T-helper 2 cell treated with Interferon-gamma antibody and Interleukin-4, amounts not matched to agents 5 μg/mL and 100 μg/mL, for 36 hours (primary cell): ENCODE measurements at regions not wholly inside any gene's neighbourhood (a gene's known extent, or its start where the extent isn't known, plus 50 kb on each side); places are given as distances from the start of the nearest gene placed in this dataset.
"Not testable (repeated sequence)": the region's sequence is repeated elsewhere in the genome, so short reads cannot be mapped to it uniquely, and the experiment has no call there.

Experiments used
- DNase-seq: peaks from one replicate; pipeline ENCODE4 v3.0.0; 2021; ENCODE audit warnings: low spot score
- H3K27ac Mint-ChIP-seq: one replicate; pipeline ENCODE4 v1.8.0; 2021; ENCODE audit warnings: mild to moderate bottlenecking, mixed read lengths
- H3K27me3 Mint-ChIP-seq: one replicate; pipeline ENCODE4 v1.8.0; 2021; ENCODE audit warnings: low read depth, mixed read lengths
- H3K36me3 Mint-ChIP-seq: one replicate; pipeline ENCODE4 v1.8.0; 2021; ENCODE audit warnings: low read depth, mixed read lengths
- H3K4me1 Mint-ChIP-seq: one replicate; pipeline ENCODE4 v1.8.0; 2021; ENCODE audit warnings: low read depth, mixed read lengths
- H3K4me3 Mint-ChIP-seq: one replicate; pipeline ENCODE4 v1.8.0; 2022; ENCODE audit warnings: mild to moderate bottlenecking, moderate library complexity, mixed read lengths
- H3K9me3 Mint-ChIP-seq: one replicate; pipeline ENCODE4 v1.8.0; 2021; ENCODE audit warnings: mixed read lengths

- Mint-ChIP-seq H3K36me3 (no peaks in the 10 kb centered on the region), H3K4me3 (no peak overlapping the region), H3K27me3 (no peaks in the 10 kb centered on the region), H3K27ac (no peak overlapping the region), H3K9me3 (peaks cover 38% of the 10 kb centered on the region), H3K4me1 (no peaks in the 10 kb centered on the region)
- no peak for DNase-seq
Observed at GRCh38 chr17:71188811-71189492, 931.9 kb upstream of the SOX9 start.

- H3K9me3 Mint-ChIP-seq = peaks cover 40% of the 10 kb centered on the region
- no peaks in the 10 kb centered on the region for H3K27me3 Mint-ChIP-seq
- H3K27ac Mint-ChIP-seq = no peak overlapping the region
- no peak for DNase-seq
- H3K36me3 Mint-ChIP-seq = no peaks in the 10 kb centered on the region
- H3K4me3 Mint-ChIP-seq = no peak overlapping the region
- H3K4me1 Mint-ChIP-seq = no peaks in the 10 kb centered on the region
Observed at GRCh38 chr17:71189493-71189831, 931.4 kb upstream of the SOX9 start.

GRCh38 chr17:71192039-71192555 lies 928.7 kb upstream of the SOX9 start:
- Mint-ChIP-seq H3K27me3 (no peaks in the 10 kb centered on the region), H3K36me3 (no peaks in the 10 kb centered on the region), H3K4me3 (no peak overlapping the region), H3K9me3 (peaks cover 33% of the 10 kb centered on the region), H3K4me1 (no peaks in the 10 kb centered on the region), H3K27ac (no peak overlapping the region)
- DNase-seq = no peak

GRCh38 chr17:71192848-71193247 lies 928.0 kb upstream of the SOX9 start:
- Mint-ChIP-seq H3K9me3 (peaks cover 36% of the 10 kb centered on the region), H3K27ac (no peak overlapping the region), H3K4me1 (no peaks in the 10 kb centered on the region), H3K4me3 (no peak overlapping the region), H3K36me3 (no peaks in the 10 kb centered on the region), H3K27me3 (no peaks in the 10 kb centered on the region)
- DNase-seq = no peak

GRCh38 chr17:71200597-71200996 lies 920.2 kb upstream of the SOX9 start:
- no peak overlapping the region for H3K4me3 Mint-ChIP-seq
- H3K27me3 Mint-ChIP-seq = no peaks in the 10 kb centered on the region
- H3K4me1 Mint-ChIP-seq = no peaks in the 10 kb centered on the region
- H3K36me3 Mint-ChIP-seq = no peaks in the 10 kb centered on the region
- no peak overlapping the region for H3K27ac Mint-ChIP-seq
- DNase-seq = no peak
- H3K9me3 Mint-ChIP-seq = peaks cover 25% of the 10 kb centered on the region

- H3K9me3 Mint-ChIP-seq = peaks cover 23% of the 10 kb centered on the region
- no peaks in the 10 kb centered on the region for H3K36me3 Mint-ChIP-seq
- no peaks in the 10 kb centered on the region for H3K4me1 Mint-ChIP-seq
- no peak overlapping the region for H3K27ac Mint-ChIP-seq
- H3K4me3 Mint-ChIP-seq = no peak overlapping the region
- no peaks in the 10 kb centered on the region for H3K27me3 Mint-ChIP-seq
- DNase-seq = no peak
Observed at GRCh38 chr17:71201639-71202038, 919.2 kb upstream of the SOX9 start.

GRCh38 chr17:71202449-71202848 lies 918.4 kb upstream of the SOX9 start:
- Mint-ChIP-seq H3K27ac (no peak overlapping the region), H3K4me1 (no peaks in the 10 kb centered on the region), H3K27me3 (no peaks in the 10 kb centered on the region), H3K9me3 (peaks cover 28% of the 10 kb centered on the region), H3K4me3 (no peak overlapping the region), H3K36me3 (no peaks in the 10 kb centered on the region)
- DNase-seq = no peak

GRCh38 chr17:71203953-71204352 lies 916.9 kb upstream of the SOX9 start:
- DNase-seq = no peak
- Mint-ChIP-seq H3K27ac (no peak overlapping the region), H3K36me3 (no peaks in the 10 kb centered on the region), H3K9me3 (peaks cover 40% of the 10 kb centered on the region), H3K4me3 (no peak overlapping the region), H3K4me1 (no peaks in the 10 kb centered on the region), H3K27me3 (no peaks in the 10 kb centered on the region)

GRCh38 chr17:71205951-71206350 lies 914.9 kb upstream of the SOX9 start:
- H3K27ac Mint-ChIP-seq, DNase-seq, H3K36me3 Mint-ChIP-seq, H3K27me3 Mint-ChIP-seq, H3K4me1 Mint-ChIP-seq, H3K4me3 Mint-ChIP-seq: not testable (repeated sequence)
- peaks cover 46% of the 10 kb centered on the region for H3K9me3 Mint-ChIP-seq

- no peaks in the 10 kb centered on the region for H3K36me3 Mint-ChIP-seq
- no peak overlapping the region for H3K27ac Mint-ChIP-seq
- no peak for DNase-seq
- H3K4me3 Mint-ChIP-seq = no peak overlapping the region
- peaks cover 59% of the 10 kb centered on the region for H3K9me3 Mint-ChIP-seq
- H3K27me3 Mint-ChIP-seq = no peaks in the 10 kb centered on the region
- H3K4me1 Mint-ChIP-seq = no peaks in the 10 kb centered on the region
Observed at GRCh38 chr17:71208111-71208704, 912.6 kb upstream of the SOX9 start.

GRCh38 chr17:71213936-71214335 lies 906.9 kb upstream of the SOX9 start:
- DNase-seq = no peak
- Mint-ChIP-seq H3K4me1 (no peaks in the 10 kb centered on the region), H3K27me3 (no peaks in the 10 kb centered on the region), H3K36me3 (no peaks in the 10 kb centered on the region), H3K27ac (no peak overlapping the region), H3K4me3 (no peak overlapping the region), H3K9me3 (peaks cover 61% of the 10 kb centered on the region)

GRCh38 chr17:71217769-71218168 lies 903.1 kb upstream of the SOX9 start:
- H3K4me3 Mint-ChIP-seq = no peak overlapping the region
- no peak overlapping the region for H3K27ac Mint-ChIP-seq
- peaks cover 40% of the 10 kb centered on the region for H3K9me3 Mint-ChIP-seq

GRCh38 chr17:71224824-71225575 lies 895.8 kb upstream of the SOX9 start:
- H3K27me3 Mint-ChIP-seq = no peaks in the 10 kb centered on the region
- H3K9me3 Mint-ChIP-seq = peaks cover 20% of the 10 kb centered on the region
- no peaks in the 10 kb centered on the region for H3K4me1 Mint-ChIP-seq
- no peaks in the 10 kb centered on the region for H3K36me3 Mint-ChIP-seq
- no peak overlapping the region for H3K4me3 Mint-ChIP-seq
- no peak for DNase-seq
- H3K27ac Mint-ChIP-seq = no peak overlapping the region

More at GRCh38 chr17:71217769-71218168, 903.1 kb upstream of the SOX9 start:
- no peaks in the 10 kb centered on the region for H3K27me3 Mint-ChIP-seq
- H3K4me1 Mint-ChIP-seq = no peaks in the 10 kb centered on the region
- no peak for DNase-seq
- H3K36me3 Mint-ChIP-seq = no peaks in the 10 kb centered on the region

- Mint-ChIP-seq H3K9me3 (peaks cover 27% of the 10 kb centered on the region), H3K27ac (no peak overlapping the region), H3K36me3 (no peaks in the 10 kb centered on the region), H3K4me3 (no peak overlapping the region), H3K4me1 (no peaks in the 10 kb centered on the region), H3K27me3 (no peaks in the 10 kb centered on the region)
- no peak for DNase-seq
Observed at GRCh38 chr17:71227841-71228240, 893.0 kb upstream of the SOX9 start.
